ENCODE measurements at regions not wholly inside any gene's neighbourhood (a gene's known extent, or its start where the extent isn't known, plus 50 kb on each side); places are given as distances from the start of the nearest gene placed in this dataset.
"Not testable (repeated sequence)": the region's sequence is repeated elsewhere in the genome, so short reads cannot be mapped to it uniquely, and the experiment has no call there.

DNA sequence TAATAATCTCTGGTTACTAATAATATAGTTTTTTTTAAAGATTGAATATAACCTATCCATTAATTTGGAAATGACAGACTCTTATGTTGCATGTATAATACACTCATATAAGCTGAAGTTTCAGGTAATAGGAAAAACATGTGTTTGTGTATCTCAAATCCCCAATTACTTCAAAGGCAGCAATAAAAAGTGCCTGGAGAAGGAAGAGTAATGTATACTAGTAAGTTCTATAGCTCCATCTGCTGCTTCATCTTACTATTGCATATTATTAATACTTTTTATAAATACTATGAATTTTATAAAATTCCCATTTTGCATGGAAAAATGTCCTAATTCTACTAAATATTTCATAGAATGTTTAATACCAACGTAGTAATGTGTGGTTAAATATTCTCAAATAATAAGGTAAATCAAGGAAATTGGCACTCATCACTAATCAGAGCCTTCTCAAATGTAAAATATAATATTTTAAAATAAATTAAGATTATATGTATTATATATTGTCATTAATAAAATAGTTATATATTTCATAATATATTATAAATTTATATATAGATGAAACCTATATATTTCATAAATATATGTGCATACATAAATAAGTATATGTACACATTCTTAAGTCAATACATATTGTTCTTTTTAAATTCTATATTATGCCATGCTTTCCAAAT, 311.9 kb downstream of the HGF start:
- DNase-seq (ENCODE audit: low read depth in 2 of 2): peak; percentile 52 to 68
- no peaks in the 10 kb centered on the region for H3K79me2 ChIP-seq (ENCODE audit: control insufficient read depth, insufficient read depth, low read length)

GRCh38 chr7:81453770-81454169, 316.1 kb downstream of the HGF start:
- H3K27ac ChIP-seq (ENCODE audit: insufficient read depth, low read length); H3K79me2 ChIP-seq (ENCODE audit: control insufficient read depth, insufficient read depth, low read length); H3K27me3 ChIP-seq (ENCODE audit: control insufficient read depth, insufficient read depth, low read length); H3K4me2 ChIP-seq (ENCODE audit: extremely low read depth, insufficient read depth, low read length); H3K4me1 ChIP-seq (ENCODE audit: control insufficient read depth, extremely low read depth, insufficient read depth, low read length); H3K4me3 ChIP-seq (replicated peaks in 1 of 4; ENCODE audit: control extremely low read depth in 1 of 4, insufficient read depth in 1 of 4, low read depth in 3 of 4, low read length in 4 of 4); DNase-seq (ENCODE audit: low read depth in 2 of 2); H3K9ac ChIP-seq (ENCODE audit: insufficient read depth, low read length); H4K20me1 ChIP-seq (ENCODE audit: control insufficient read depth, extremely low read depth, insufficient read depth, low read length); H3K9me3 ChIP-seq (ENCODE audit: control insufficient read depth, insufficient read depth, low read depth, low read length); H2AFZ ChIP-seq (ENCODE audit: low read length); H3K36me3 ChIP-seq (ENCODE audit: control insufficient read depth, insufficient read depth, low read length): not testable (repeated sequence)

More for the DNA sequence above, 311.9 kb downstream of the HGF start:
- H3K27me3 ChIP-seq (ENCODE audit: control insufficient read depth, insufficient read depth, low read length): no peaks in the 10 kb centered on the region
- H4K20me1 ChIP-seq (ENCODE audit: control insufficient read depth, extremely low read depth, insufficient read depth, low read length): no peaks in the 10 kb centered on the region
- H3K4me2 ChIP-seq (ENCODE audit: extremely low read depth, insufficient read depth, low read length): no peak overlapping the region
- peaks cover 5% of the 10 kb centered on the region for H3K4me1 ChIP-seq (ENCODE audit: control insufficient read depth, extremely low read depth, insufficient read depth, low read length)
- no peak overlapping the region for H2AFZ ChIP-seq (ENCODE audit: low read length)
- TF ChIP-seq EZH2 (IDR thresholded peaks at IDR 0.05; ENCODE audit: low read length, missing control alignments) (no peak), CTCF (conservative IDR thresholded peaks at IDR 0.05 in 1 of 2, IDR thresholded peaks at IDR 0.05 in 1 of 2; ENCODE audit: low read depth in 1 of 2, low read length in 2 of 2) (peak in 1 of 2 donors; percentile 48)
- H3K9me3 ChIP-seq (ENCODE audit: control insufficient read depth, insufficient read depth, low read depth, low read length): no peaks in the 10 kb centered on the region
- H3K4me3 ChIP-seq (replicated peaks in 1 of 4; ENCODE audit: control extremely low read depth in 1 of 4, insufficient read depth in 1 of 4, low read depth in 3 of 4, low read length in 4 of 4): no peak overlapping the region
- H3K27ac ChIP-seq (ENCODE audit: insufficient read depth, low read length): no peak overlapping the region
- no peak overlapping the region for H3K9ac ChIP-seq (ENCODE audit: insufficient read depth, low read length)
- no peaks in the 10 kb centered on the region for H3K36me3 ChIP-seq (ENCODE audit: control insufficient read depth, insufficient read depth, low read length)

GRCh38 chr7:81449105-81449504, 320.7 kb downstream of the HGF start:
- no peak overlapping the region for H2AFZ ChIP-seq (ENCODE audit: low read length)
- no peak for DNase-seq (ENCODE audit: low read depth in 2 of 2)
- H3K27ac ChIP-seq (ENCODE audit: insufficient read depth, low read length): no peak overlapping the region
- no peak overlapping the region for H3K4me2 ChIP-seq (ENCODE audit: extremely low read depth, insufficient read depth, low read length)
- no peaks in the 10 kb centered on the region for H3K27me3 ChIP-seq (ENCODE audit: control insufficient read depth, insufficient read depth, low read length)
- no peaks in the 10 kb centered on the region for H3K9me3 ChIP-seq (ENCODE audit: control insufficient read depth, insufficient read depth, low read depth, low read length)
- no peaks in the 10 kb centered on the region for H3K36me3 ChIP-seq (ENCODE audit: control insufficient read depth, insufficient read depth, low read length)
- no peaks in the 10 kb centered on the region for H4K20me1 ChIP-seq (ENCODE audit: control insufficient read depth, extremely low read depth, insufficient read depth, low read length)
- no peaks in the 10 kb centered on the region for H3K79me2 ChIP-seq (ENCODE audit: control insufficient read depth, insufficient read depth, low read length)
- TF ChIP-seq EZH2 (IDR thresholded peaks at IDR 0.05; ENCODE audit: low read length, missing control alignments) (no peak), CTCF (conservative IDR thresholded peaks at IDR 0.05 in 1 of 2, IDR thresholded peaks at IDR 0.05 in 1 of 2; ENCODE audit: low read depth in 1 of 2, low read length in 2 of 2) (no peak)
- H3K4me1 ChIP-seq (ENCODE audit: control insufficient read depth, extremely low read depth, insufficient read depth, low read length): no peaks in the 10 kb centered on the region
- H3K4me3 ChIP-seq (replicated peaks in 1 of 4; ENCODE audit: control extremely low read depth in 1 of 4, insufficient read depth in 1 of 4, low read depth in 3 of 4, low read length in 4 of 4): no peak overlapping the region
- no peak overlapping the region for H3K9ac ChIP-seq (ENCODE audit: insufficient read depth, low read length)

All from fibroblast of lung (primary cell).